GM18519 (cell line): ENCODE measurements at regions not wholly inside any gene's neighbourhood (a gene's known extent, or its start where the extent isn't known, plus 50 kb on each side); places are given as distances from the start of the nearest gene placed in this dataset.
"Not testable (repeated sequence)": the region's sequence is repeated elsewhere in the genome, so short reads cannot be mapped to it uniquely, and the experiment has no call there.

Experiments used
- ATAC-seq: cut with Tn5 transposase; IDR thresholded peaks from one replicate; pipeline ENCODE4 v1.9.1; 2021; ENCODE audit warnings: mild to moderate bottlenecking, moderate library complexity; ENCODE audit not compliant: unreplicated experiment, low FRiP score

GRCh38 chr2:185245216-185245615 lies 493.4 kb upstream of the FSIP2 start:
- ATAC-seq: no peak

GRCh38 chr2:185245806-185246205 lies 492.8 kb upstream of the FSIP2 start:
- no peak for ATAC-seq

GRCh38 chr2:185246717-185247116 lies 491.9 kb upstream of the FSIP2 start:
- ATAC-seq: no peak

- ATAC-seq: no peak
Measured at GRCh38 chr2:185255566-185255965, 483.0 kb upstream of the FSIP2 start.

- no peak for ATAC-seq
Measured at GRCh38 chr2:185265747-185266146, 472.9 kb upstream of the FSIP2 start.

- ATAC-seq: no peak
Measured at GRCh38 chr2:185268651-185269050, 470.0 kb upstream of the FSIP2 start.

GRCh38 chr2:185274718-185275484 lies 463.7 kb upstream of the FSIP2 start:
- no peak for ATAC-seq

- not testable (repeated sequence) for ATAC-seq
Measured at GRCh38 chr2:185275979-185276378, 462.6 kb upstream of the FSIP2 start.

GRCh38 chr2:185278761-185279160 lies 459.8 kb upstream of the FSIP2 start:
- ATAC-seq: no peak

- peak; percentile 52 for ATAC-seq
Measured at GRCh38 chr2:185279999-185280398, 458.6 kb upstream of the FSIP2 start.

- no peak for ATAC-seq
Measured at GRCh38 chr2:185284696-185285095, 453.9 kb upstream of the FSIP2 start.

GRCh38 chr2:185290012-185290411 lies 448.6 kb upstream of the FSIP2 start:
- not testable (repeated sequence) for ATAC-seq

- ATAC-seq: peak; percentile 97
Measured at GRCh38 chr2:185291035-185291647, 447.5 kb upstream of the FSIP2 start.

GRCh38 chr2:185299867-185300266 lies 438.7 kb upstream of the FSIP2 start:
- ATAC-seq: no peak

GRCh38 chr2:185306119-185306518 lies 432.5 kb upstream of the FSIP2 start:
- no peak for ATAC-seq

GRCh38 chr2:185316383-185316782 lies 422.2 kb upstream of the FSIP2 start:
- peak; percentile 47 for ATAC-seq

GRCh38 chr2:185318271-185318724 lies 420.3 kb upstream of the FSIP2 start:
- no peak for ATAC-seq

- ATAC-seq: no peak
Measured at GRCh38 chr2:185335879-185336278, 402.7 kb upstream of the FSIP2 start.

GRCh38 chr2:185337033-185337432 lies 401.6 kb upstream of the FSIP2 start:
- ATAC-seq: no peak

GRCh38 chr2:185338104-185338503 lies 400.5 kb upstream of the FSIP2 start:
- ATAC-seq: no peak

GRCh38 chr2:185347445-185347844 lies 391.2 kb upstream of the FSIP2 start:
- no peak for ATAC-seq

GRCh38 chr2:185360776-185361175 lies 377.8 kb upstream of the FSIP2 start:
- ATAC-seq: no peak
